Aorta (tissue), 5 donors: ENCODE measurements at regions not wholly inside any gene's neighbourhood (a gene's known extent, or its start where the extent isn't known, plus 50 kb on each side); places are given as distances from the start of the nearest gene placed in this dataset.
"Not testable (repeated sequence)": the region's sequence is repeated elsewhere in the genome, so short reads cannot be mapped to it uniquely, and the experiment has no call there.

Source experiments
- ATAC-seq: fragments of 200-7000 bp; cut with Tn5 transposase; one replicate; pipeline ENCODE4 v1.9.1; 2022; ENCODE audit warnings: moderate library complexity; ENCODE audit not compliant: low FRiP score
- DNase-seq, 2 donors: peaks; one replicate each; pipeline ENCODE4 v3.0.0-alpha.2; 2020
- H3K27ac ChIP-seq, 2 donors: one replicate each; pipeline ENCODE4 v1.5.1; 2013; ENCODE audit warnings: low read length in 2 of 2, mild to moderate bottlenecking in 2 of 2, moderate library complexity in 2 of 2, control low read depth in 1 of 2, inconsistent platforms in 1 of 2, low read depth in 1 of 2
- H3K27me3 ChIP-seq, 2 donors: one replicate each; pipeline ENCODE4 v1.6.1; 2013; ENCODE audit warnings: control low read depth in 1 of 2, low read length in 1 of 2, mild to moderate bottlenecking in 1 of 2, moderate library complexity in 1 of 2; ENCODE audit not compliant: insufficient read depth in 2 of 2, control insufficient read depth in 1 of 2
- H3K36me3 ChIP-seq, 2 donors: one replicate each; pipeline ENCODE4 v1.6.1; 2013; ENCODE audit warnings: control low read depth in 1 of 2, low read length in 1 of 2, mild to moderate bottlenecking in 1 of 2; ENCODE audit not compliant: insufficient read depth in 2 of 2, control insufficient read depth in 1 of 2
- H3K4me1 ChIP-seq, 2 donors: one replicate each; pipeline ENCODE4 v1.6.1; 2013; ENCODE audit warnings: low read length in 2 of 2, control low read depth in 1 of 2, mild to moderate bottlenecking in 1 of 2, moderate library complexity in 1 of 2; ENCODE audit not compliant: insufficient read depth in 2 of 2, control insufficient read depth in 1 of 2
- H3K4me3 ChIP-seq, 2 donors: one replicate each; pipeline ENCODE4 v1.5.1; 2013; ENCODE audit warnings: low read length in 2 of 2, control low read depth in 1 of 2, mild to moderate bottlenecking in 1 of 2
- H3K9me3 ChIP-seq: one replicate; pipeline ENCODE4 v1.6.1; 2013; ENCODE audit warnings: mild to moderate bottlenecking, low read length; ENCODE audit not compliant: control insufficient read depth
- WGBS, 2 donors: extraction: QIAGEN DNeasy Blood & Tissue Kit; methylation state at CpG; one replicate each; pipeline ENCODE4 v1.1.7; 2013; 5-methylcytosine and 5-hydroxymethylcytosine counted together
- intact Hi-C, 2 donors: fragments of 100-400 bp; cut with DNase I; formaldehyde crosslinking; loops; one replicate each; pipeline versions ENCODE4 v1.14.2 to v1.15.0; 2022
- donor health status: healthy with polysubstance abuse.
- donor health status: Bipolar disorder and iron deficiency.
- donor health status: DM: no; HTN: no; CAD: no.
- donor health status: DM: no; HTN: no; CAD: no.
- donor health status: DM: yes; HTN: yes; CAD: no.

GRCh38 chr22:23503736-23504440, 76.2 kb downstream of the IGLL1 start:
- Histone ChIP-seq H3K4me1 (no peaks in the 10 kb centered on the region), H3K27ac (no peak overlapping the region), H3K9me3 (no peaks in the 10 kb centered on the region), H3K4me3 (no peak overlapping the region), H3K27me3 (no peaks in the 10 kb centered on the region), H3K36me3 (no peaks in the 10 kb centered on the region)
- intact Hi-C loops: no loop called here
- WGBS, 2 donors: 85 to 86% methylated on average over 15 of the region's 15 CpGs
- DNase-seq: peak in 1 of 2 donors; percentile 56
- ATAC-seq: peak; percentile 47

- H3K36me3 ChIP-seq: no peaks in the 10 kb centered on the region
- no peaks in the 10 kb centered on the region for H3K4me1 ChIP-seq
- WGBS, 2 donors: 92 to 95% methylated on average over 5 of the region's 5 CpGs
- DNase-seq: peak in 1 of 2 donors; percentile 53
- no peak overlapping the region for H3K4me3 ChIP-seq
- no peak overlapping the region for H3K27ac ChIP-seq
- no peak for ATAC-seq
- no peaks in the 10 kb centered on the region for H3K9me3 ChIP-seq
- intact Hi-C loops: no loop called here
- H3K27me3 ChIP-seq: no peaks in the 10 kb centered on the region
These were observed 76.9 kb downstream of the IGLL1 start for GRCh38 chr22:23503142-23503541.

DNA sequence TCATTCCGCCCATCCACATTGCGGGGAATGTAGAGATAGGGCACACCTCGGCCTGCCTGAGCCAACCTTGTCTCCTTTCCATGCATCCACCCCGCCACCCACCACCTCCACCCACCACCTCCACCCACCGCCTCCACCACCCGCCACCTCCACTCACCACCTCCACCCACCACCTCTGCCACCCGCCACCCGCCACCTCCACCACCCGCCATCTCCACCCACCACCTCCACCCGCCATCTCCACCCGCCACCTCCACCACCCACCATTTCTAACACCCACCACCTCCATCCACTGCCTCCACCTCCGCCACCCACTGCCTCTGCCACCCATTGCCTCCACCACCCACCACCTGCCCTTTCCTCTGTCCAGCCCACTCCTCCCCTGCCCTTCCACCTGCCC, 78.4 kb downstream of the IGLL1 start:
- ATAC-seq: no peak
- H3K27me3 ChIP-seq: no peaks in the 10 kb centered on the region
- intact Hi-C loops: no loop called here
- no peak overlapping the region for H3K27ac ChIP-seq
- no peaks in the 10 kb centered on the region for H3K36me3 ChIP-seq
- DNase-seq: peak in 1 of 2 donors; percentile 48
- no peaks in the 10 kb centered on the region for H3K9me3 ChIP-seq
- H3K4me1 ChIP-seq: no peaks in the 10 kb centered on the region
- WGBS, 2 donors: 76 to 92% methylated on average over 4 to 12 of the region's 12 CpGs
- H3K4me3 ChIP-seq: no peak overlapping the region

GRCh38 chr22:23501261-23501619, 78.8 kb downstream of the IGLL1 start:
- intact Hi-C loops: no loop called here
- no peak overlapping the region for H3K27ac ChIP-seq
- DNase-seq: peak in 1 of 2 donors; percentile 25
- H3K9me3 ChIP-seq: no peaks in the 10 kb centered on the region
- ATAC-seq: no peak
- H3K4me3 ChIP-seq: no peak overlapping the region
- no peaks in the 10 kb centered on the region for H3K4me1 ChIP-seq
- WGBS, 2 donors: 63 to 82% methylated on average over 5 of the region's 5 CpGs
- no peaks in the 10 kb centered on the region for H3K36me3 ChIP-seq
- H3K27me3 ChIP-seq: no peaks in the 10 kb centered on the region

- no peak overlapping the region for H3K27ac ChIP-seq
- DNase-seq: peak in 1 of 2 donors; percentile 36
These were observed 79.4 kb downstream of the IGLL1 start for GRCh38 chr22:23500508-23501260.

DNA sequence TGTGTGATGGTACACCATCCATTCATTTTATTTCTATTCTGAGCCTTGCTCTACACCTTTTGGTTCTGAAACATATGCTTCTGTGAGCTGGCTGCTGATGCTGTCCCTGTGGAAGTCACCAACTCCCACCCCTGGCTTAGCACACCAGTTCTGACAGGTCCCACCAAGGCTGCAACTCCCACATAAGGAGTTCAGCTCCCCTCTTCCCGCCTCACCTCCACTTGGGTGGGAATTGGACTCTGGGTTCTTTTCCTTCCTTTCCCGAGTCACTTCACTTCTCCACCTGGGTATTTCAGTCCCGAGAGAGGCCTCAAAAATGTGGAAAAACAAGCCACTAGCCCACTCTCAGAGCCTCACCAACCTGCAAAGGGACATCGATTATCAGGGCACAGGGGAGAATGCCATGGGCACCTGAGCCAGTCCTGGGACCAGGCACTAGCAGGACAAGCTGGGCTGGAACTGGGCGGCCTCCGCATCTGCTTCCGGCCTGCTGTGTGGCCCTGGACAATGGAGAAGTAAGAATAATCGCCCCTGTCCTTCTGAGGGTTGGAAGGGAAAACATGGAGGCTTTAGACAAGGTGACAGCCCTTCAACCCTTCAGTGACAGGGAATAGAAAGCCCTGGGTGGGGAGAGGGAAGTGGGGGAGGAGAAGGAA, 80.1 kb downstream of the IGLL1 start:
- 78 to 87% methylated on average over 8 of the region's 8 CpGs for WGBS, 2 donors
- Histone ChIP-seq H3K4me1 (no peaks in the 10 kb centered on the region), H3K4me3 (no peak overlapping the region), H3K27ac (no peak overlapping the region), H3K27me3 (no peaks in the 10 kb centered on the region), H3K9me3 (no peaks in the 10 kb centered on the region), H3K36me3 (no peaks in the 10 kb centered on the region)
- ATAC-seq (no peak), DNase-seq (peak in 1 of 2 donors; percentile 44)
- intact Hi-C loops: no loop called here

More at GRCh38 chr22:23500508-23501260, 79.4 kb downstream of the IGLL1 start:
- no peak for ATAC-seq
- no peaks in the 10 kb centered on the region for H3K36me3 ChIP-seq
- intact Hi-C loops: no loop called here
- 54 to 60% methylated on average over 13 of the region's 13 CpGs for WGBS, 2 donors
- H3K27me3 ChIP-seq: no peaks in the 10 kb centered on the region
- no peaks in the 10 kb centered on the region for H3K9me3 ChIP-seq
- H3K4me3 ChIP-seq: no peak overlapping the region
- no peaks in the 10 kb centered on the region for H3K4me1 ChIP-seq

GRCh38 chr22:23498811-23499798, 81.0 kb downstream of the IGLL1 start:
- H3K27ac ChIP-seq: no peak overlapping the region
- H3K36me3 ChIP-seq: no peaks in the 10 kb centered on the region
- no peaks in the 10 kb centered on the region for H3K4me1 ChIP-seq
- H3K4me3 ChIP-seq: no peak overlapping the region
- ATAC-seq (no peak), DNase-seq (peak in 1 of 2 donors; percentile 55)
- 51 to 62% methylated on average over 21 to 22 of the region's 22 CpGs for WGBS, 2 donors
- no peaks in the 10 kb centered on the region for H3K9me3 ChIP-seq
- intact Hi-C loops: no loop called here
- H3K27me3 ChIP-seq: no peaks in the 10 kb centered on the region

- intact Hi-C loops, H3K27ac ChIP-seq, H3K4me3 ChIP-seq, H3K27me3 ChIP-seq, H3K36me3 ChIP-seq, ATAC-seq, H3K9me3 ChIP-seq, DNase-seq, H3K4me1 ChIP-seq: not testable (repeated sequence)
- 83 to 88% methylated on average over 6 of the region's 6 CpGs for WGBS, 2 donors
These were observed 82.2 kb downstream of the IGLL1 start for GRCh38 chr22:23497889-23498288.
